WTC11 (cell line): ENCODE measurements at regions not wholly inside any gene's neighbourhood (a gene's known extent, or its start where the extent isn't known, plus 50 kb on each side); places are given as distances from the start of the nearest gene placed in this dataset.

Experiments used
- ATAC-seq: fragments of 200-7000 bp; cut with Tn5 transposase; 2 replicates; pipeline ENCODE4 v1.10.0; 2021; ENCODE audit warnings: mild to moderate bottlenecking, moderate library complexity
- CTCF ChIA-PET: fragments of 300-600 bp; sonication (Branson Sonifier 250); formaldehyde crosslinking; loops from one replicate; lab custom pipeline; 2021; ENCODE audit warnings: antibody characterized with exemption; lab: Charles Lee
- POLR2A ChIA-PET: fragments of 350-600 bp; sonication (Branson Sonifier 250); formaldehyde crosslinking; loops from one replicate; lab custom pipeline; 2021; ENCODE audit warnings: antibody characterized with exemption; lab: Charles Lee
- DNase-seq: peaks from one replicate; pipeline ENCODE4 v3.0.0; 2021; ENCODE audit warnings: low spot score
- H3K27ac Mint-ChIP-seq: 2 replicates; pipeline ENCODE4 v1.8.0; 2021; ENCODE audit warnings: mixed read lengths
- H3K27me3 Mint-ChIP-seq: 2 replicates; pipeline ENCODE4 v1.8.0; 2021; ENCODE audit warnings: low read depth, mild to moderate bottlenecking, moderate library complexity, mixed read lengths
- H3K36me3 Mint-ChIP-seq: 2 replicates; pipeline ENCODE4 v1.8.0; 2021; ENCODE audit warnings: mixed read lengths
- H3K4me1 Mint-ChIP-seq: 2 replicates; pipeline ENCODE4 v1.8.0; 2022; ENCODE audit warnings: mixed read lengths
- H3K4me3 Mint-ChIP-seq: 2 replicates; pipeline ENCODE4 v1.8.0; 2021; ENCODE audit warnings: mild to moderate bottlenecking, moderate library complexity, mixed read lengths
- H3K9me3 Mint-ChIP-seq: 2 replicates; pipeline ENCODE4 v1.8.0; 2021; ENCODE audit warnings: mixed read lengths
- CREB1 ChIP-seq: sonication (generic); formaldehyde crosslinking; IDR thresholded peaks from 2 replicates; pipeline ENCODE4 v1.8.0; 2023; ENCODE audit warnings: mild to moderate bottlenecking, missing genetic modification reagents
- ESRRA ChIP-seq: sonication (generic); formaldehyde crosslinking; IDR thresholded peaks from 2 replicates; pipeline ENCODE4 v1.8.1; 2022; ENCODE audit warnings: mild to moderate bottlenecking, missing genetic modification reagents, borderline replicate concordance
- NR1H2 ChIP-seq: sonication (generic); formaldehyde crosslinking; IDR thresholded peaks from 2 replicates; pipeline ENCODE4 v1.9.0; 2021; ENCODE audit warnings: mild to moderate bottlenecking, moderate library complexity, missing genetic modification reagents
- SMAD3 ChIP-seq: sonication (generic); formaldehyde crosslinking; IDR thresholded peaks from 2 replicates; pipeline ENCODE4 v1.8.0; 2022; ENCODE audit warnings: missing genetic modification reagents, mild to moderate bottlenecking, borderline replicate concordance
- SMAD4 ChIP-seq: sonication (generic); formaldehyde crosslinking; IDR thresholded peaks from 2 replicates; pipeline ENCODE4 v1.8.0; 2022; ENCODE audit warnings: mild to moderate bottlenecking, missing genetic modification reagents
- ZNF263 ChIP-seq: sonication (generic); formaldehyde crosslinking; IDR thresholded peaks from 2 replicates; pipeline ENCODE4 v1.8.1; 2022; ENCODE audit warnings: low read depth, mild to moderate bottlenecking, moderate library complexity, missing genetic modification reagents
- ZNF423 ChIP-seq: fragments of 250-450 bp; sonication (Bioruptor Pico); IDR thresholded peaks from 2 replicates; pipeline ENCODE4 v2.1.2; 2022; ENCODE audit warnings: mild to moderate bottlenecking, moderate library complexity
- TF ChIP-seq, protein P1 (sequence below): fragments of 250-450 bp; sonication (Bioruptor Pico); IDR thresholded peaks from 2 replicates; pipeline ENCODE4 v1.9.0; 2021; ENCODE audit warnings: mild to moderate bottlenecking, borderline replicate concordance
- TF ChIP-seq, protein P2 (sequence below): sonication (generic); formaldehyde crosslinking; IDR thresholded peaks from 2 replicates; pipeline ENCODE4 v1.8.0; 2022; ENCODE audit warnings: mild to moderate bottlenecking, missing genetic modification reagents
- TF ChIP-seq, protein P3 (sequence below): fragments of 250-450 bp; sonication (Bioruptor Pico); IDR thresholded peaks from 2 replicates; pipeline ENCODE4 v1.8.0; 2021; ENCODE audit warnings: mild to moderate bottlenecking
- TF ChIP-seq, protein P4 (sequence below): sonication (generic); formaldehyde crosslinking; IDR thresholded peaks from 2 replicates; pipeline ENCODE4 v1.8.1; 2022; ENCODE audit warnings: low read depth, mild to moderate bottlenecking, moderate library complexity, missing genetic modification reagents, borderline replicate concordance
- TF ChIP-seq, protein P5 (sequence below): sonication (generic); formaldehyde crosslinking; IDR thresholded peaks from 2 replicates; pipeline ENCODE4 v1.8.1; 2023; ENCODE audit warnings: mild to moderate bottlenecking, moderate library complexity, missing genetic modification reagents
- TF ChIP-seq, protein P6 (sequence below): sonication (generic); formaldehyde crosslinking; IDR thresholded peaks from 2 replicates; pipeline ENCODE4 v1.8.0; 2022; ENCODE audit warnings: missing genetic modification reagents

DNA sequence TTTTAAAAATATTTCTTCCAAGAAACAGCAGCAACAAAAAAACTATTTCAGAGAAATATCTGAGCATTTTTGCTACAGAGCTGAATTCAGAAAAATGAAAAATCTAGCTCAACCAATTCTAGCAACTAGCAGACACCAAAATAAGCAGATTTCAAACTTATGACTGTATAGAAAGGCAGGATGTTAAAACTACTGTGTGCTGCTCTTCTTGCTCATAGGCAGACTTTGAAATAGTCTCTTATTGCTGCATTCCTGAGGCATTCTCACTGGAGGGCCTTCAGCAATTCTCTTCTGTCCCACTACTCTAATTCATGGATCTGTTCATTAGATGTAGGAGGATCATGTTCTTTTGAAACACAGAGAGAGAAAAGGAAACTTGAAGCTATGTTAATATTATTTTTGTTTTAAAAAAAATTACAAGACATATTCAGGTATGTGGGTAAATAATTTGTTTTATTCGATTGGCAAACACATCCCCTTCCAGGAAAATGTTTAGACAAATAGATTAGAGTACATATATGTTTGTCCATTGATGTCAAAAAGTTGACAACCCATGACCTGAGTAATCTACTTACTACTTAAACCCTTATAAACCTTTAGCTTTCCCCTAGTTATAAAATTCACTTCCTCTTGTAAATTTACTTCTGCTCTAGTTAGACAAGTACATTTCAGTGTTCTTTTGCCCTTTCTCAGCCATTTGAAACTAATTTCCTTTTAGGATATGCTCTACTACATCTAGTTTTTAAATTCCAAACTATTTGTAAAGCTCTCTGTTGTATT lies 428.2 kb upstream of the POT1 start:
- TF ChIP-seq SMAD4 (CRISPR knock-in tag) = no peak
- TF ChIP-seq SMAD3 (CRISPR knock-in tag) = no peak
- TF ChIP-seq, protein P1, sequence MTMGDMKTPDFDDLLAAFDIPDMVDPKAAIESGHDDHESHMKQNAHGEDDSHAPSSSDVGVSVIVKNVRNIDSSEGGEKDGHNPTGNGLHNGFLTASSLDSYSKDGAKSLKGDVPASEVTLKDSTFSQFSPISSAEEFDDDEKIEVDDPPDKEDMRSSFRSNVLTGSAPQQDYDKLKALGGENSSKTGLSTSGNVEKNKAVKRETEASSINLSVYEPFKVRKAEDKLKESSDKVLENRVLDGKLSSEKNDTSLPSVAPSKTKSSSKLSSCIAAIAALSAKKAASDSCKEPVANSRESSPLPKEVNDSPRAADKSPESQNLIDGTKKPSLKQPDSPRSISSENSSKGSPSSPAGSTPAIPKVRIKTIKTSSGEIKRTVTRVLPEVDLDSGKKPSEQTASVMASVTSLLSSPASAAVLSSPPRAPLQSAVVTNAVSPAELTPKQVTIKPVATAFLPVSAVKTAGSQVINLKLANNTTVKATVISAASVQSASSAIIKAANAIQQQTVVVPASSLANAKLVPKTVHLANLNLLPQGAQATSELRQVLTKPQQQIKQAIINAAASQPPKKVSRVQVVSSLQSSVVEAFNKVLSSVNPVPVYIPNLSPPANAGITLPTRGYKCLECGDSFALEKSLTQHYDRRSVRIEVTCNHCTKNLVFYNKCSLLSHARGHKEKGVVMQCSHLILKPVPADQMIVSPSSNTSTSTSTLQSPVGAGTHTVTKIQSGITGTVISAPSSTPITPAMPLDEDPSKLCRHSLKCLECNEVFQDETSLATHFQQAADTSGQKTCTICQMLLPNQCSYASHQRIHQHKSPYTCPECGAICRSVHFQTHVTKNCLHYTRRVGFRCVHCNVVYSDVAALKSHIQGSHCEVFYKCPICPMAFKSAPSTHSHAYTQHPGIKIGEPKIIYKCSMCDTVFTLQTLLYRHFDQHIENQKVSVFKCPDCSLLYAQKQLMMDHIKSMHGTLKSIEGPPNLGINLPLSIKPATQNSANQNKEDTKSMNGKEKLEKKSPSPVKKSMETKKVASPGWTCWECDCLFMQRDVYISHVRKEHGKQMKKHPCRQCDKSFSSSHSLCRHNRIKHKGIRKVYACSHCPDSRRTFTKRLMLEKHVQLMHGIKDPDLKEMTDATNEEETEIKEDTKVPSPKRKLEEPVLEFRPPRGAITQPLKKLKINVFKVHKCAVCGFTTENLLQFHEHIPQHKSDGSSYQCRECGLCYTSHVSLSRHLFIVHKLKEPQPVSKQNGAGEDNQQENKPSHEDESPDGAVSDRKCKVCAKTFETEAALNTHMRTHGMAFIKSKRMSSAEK (CRISPR knock-in tag) = no peak
- TF ChIP-seq, protein P2, sequence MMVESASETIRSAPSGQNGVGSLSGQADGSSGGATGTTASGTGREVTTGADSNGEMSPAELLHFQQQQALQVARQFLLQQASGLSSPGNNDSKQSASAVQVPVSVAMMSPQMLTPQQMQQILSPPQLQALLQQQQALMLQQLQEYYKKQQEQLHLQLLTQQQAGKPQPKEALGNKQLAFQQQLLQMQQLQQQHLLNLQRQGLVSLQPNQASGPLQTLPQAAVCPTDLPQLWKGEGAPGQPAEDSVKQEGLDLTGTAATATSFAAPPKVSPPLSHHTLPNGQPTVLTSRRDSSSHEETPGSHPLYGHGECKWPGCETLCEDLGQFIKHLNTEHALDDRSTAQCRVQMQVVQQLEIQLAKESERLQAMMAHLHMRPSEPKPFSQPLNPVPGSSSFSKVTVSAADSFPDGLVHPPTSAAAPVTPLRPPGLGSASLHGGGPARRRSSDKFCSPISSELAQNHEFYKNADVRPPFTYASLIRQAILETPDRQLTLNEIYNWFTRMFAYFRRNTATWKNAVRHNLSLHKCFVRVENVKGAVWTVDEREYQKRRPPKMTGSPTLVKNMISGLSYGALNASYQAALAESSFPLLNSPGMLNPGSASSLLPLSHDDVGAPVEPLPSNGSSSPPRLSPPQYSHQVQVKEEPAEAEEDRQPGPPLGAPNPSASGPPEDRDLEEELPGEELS (CRISPR knock-in tag) = no peak
- TF ChIP-seq, protein P3, sequence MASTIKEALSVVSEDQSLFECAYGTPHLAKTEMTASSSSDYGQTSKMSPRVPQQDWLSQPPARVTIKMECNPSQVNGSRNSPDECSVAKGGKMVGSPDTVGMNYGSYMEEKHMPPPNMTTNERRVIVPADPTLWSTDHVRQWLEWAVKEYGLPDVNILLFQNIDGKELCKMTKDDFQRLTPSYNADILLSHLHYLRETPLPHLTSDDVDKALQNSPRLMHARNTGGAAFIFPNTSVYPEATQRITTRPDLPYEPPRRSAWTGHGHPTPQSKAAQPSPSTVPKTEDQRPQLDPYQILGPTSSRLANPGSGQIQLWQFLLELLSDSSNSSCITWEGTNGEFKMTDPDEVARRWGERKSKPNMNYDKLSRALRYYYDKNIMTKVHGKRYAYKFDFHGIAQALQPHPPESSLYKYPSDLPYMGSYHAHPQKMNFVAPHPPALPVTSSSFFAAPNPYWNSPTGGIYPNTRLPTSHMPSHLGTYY = no peak
- TF ChIP-seq CREB1 (CRISPR knock-in tag) = no peak
- TF ChIP-seq, protein P4, sequence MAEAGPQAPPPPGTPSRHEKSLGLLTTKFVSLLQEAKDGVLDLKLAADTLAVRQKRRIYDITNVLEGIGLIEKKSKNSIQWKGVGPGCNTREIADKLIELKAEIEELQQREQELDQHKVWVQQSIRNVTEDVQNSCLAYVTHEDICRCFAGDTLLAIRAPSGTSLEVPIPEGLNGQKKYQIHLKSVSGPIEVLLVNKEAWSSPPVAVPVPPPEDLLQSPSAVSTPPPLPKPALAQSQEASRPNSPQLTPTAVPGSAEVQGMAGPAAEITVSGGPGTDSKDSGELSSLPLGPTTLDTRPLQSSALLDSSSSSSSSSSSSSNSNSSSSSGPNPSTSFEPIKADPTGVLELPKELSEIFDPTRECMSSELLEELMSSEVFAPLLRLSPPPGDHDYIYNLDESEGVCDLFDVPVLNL (CRISPR knock-in tag) = no peak
- TF ChIP-seq, protein P5, sequence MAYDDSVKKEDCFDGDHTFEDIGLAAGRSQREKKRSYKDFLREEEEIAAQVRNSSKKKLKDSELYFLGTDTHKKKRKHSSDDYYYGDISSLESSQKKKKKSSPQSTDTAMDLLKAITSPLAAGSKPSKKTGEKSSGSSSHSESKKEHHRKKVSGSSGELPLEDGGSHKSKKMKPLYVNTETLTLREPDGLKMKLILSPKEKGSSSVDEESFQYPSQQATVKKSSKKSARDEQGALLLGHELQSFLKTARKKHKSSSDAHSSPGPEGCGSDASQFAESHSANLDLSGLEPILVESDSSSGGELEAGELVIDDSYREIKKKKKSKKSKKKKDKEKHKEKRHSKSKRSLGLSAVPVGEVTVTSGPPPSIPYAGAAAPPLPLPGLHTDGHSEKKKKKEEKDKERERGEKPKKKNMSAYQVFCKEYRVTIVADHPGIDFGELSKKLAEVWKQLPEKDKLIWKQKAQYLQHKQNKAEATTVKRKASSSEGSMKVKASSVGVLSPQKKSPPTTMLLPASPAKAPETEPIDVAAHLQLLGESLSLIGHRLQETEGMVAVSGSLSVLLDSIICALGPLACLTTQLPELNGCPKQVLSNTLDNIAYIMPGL (CRISPR knock-in tag) = no peak
- TF ChIP-seq, protein P6, sequence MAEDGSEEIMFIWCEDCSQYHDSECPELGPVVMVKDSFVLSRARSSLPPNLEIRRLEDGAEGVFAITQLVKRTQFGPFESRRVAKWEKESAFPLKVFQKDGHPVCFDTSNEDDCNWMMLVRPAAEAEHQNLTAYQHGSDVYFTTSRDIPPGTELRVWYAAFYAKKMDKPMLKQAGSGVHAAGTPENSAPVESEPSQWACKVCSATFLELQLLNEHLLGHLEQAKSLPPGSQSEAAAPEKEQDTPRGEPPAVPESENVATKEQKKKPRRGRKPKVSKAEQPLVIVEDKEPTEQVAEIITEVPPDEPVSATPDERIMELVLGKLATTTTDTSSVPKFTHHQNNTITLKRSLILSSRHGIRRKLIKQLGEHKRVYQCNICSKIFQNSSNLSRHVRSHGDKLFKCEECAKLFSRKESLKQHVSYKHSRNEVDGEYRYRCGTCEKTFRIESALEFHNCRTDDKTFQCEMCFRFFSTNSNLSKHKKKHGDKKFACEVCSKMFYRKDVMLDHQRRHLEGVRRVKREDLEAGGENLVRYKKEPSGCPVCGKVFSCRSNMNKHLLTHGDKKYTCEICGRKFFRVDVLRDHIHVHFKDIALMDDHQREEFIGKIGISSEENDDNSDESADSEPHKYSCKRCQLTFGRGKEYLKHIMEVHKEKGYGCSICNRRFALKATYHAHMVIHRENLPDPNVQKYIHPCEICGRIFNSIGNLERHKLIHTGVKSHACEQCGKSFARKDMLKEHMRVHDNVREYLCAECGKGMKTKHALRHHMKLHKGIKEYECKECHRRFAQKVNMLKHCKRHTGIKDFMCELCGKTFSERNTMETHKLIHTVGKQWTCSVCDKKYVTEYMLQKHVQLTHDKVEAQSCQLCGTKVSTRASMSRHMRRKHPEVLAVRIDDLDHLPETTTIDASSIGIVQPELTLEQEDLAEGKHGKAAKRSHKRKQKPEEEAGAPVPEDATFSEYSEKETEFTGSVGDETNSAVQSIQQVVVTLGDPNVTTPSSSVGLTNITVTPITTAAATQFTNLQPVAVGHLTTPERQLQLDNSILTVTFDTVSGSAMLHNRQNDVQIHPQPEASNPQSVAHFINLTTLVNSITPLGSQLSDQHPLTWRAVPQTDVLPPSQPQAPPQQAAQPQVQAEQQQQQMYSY (CRISPR knock-in tag) = no peak
- no peak for TF ChIP-seq NR1H2 (CRISPR knock-in tag)
- no peak for TF ChIP-seq ZNF423
- TF ChIP-seq ZNF263 (CRISPR knock-in tag) = no peak
- TF ChIP-seq ESRRA (CRISPR knock-in tag) = no peak
- no peaks in the 10 kb centered on the region for H3K9me3 Mint-ChIP-seq
- ChIA-PET POLR2A (interaction anchor here (0.6 kb wide), 1 partner anchor 1033 kb away, joined by 4 read pairs; no protein-coding TSS in a partner anchor), CTCF (no interaction called here)
- DNase-seq = no peak
- H3K4me1 Mint-ChIP-seq = no peaks in the 10 kb centered on the region
- ATAC-seq = no peak
- H3K4me3 Mint-ChIP-seq = no peak overlapping the region
- H3K36me3 Mint-ChIP-seq = no peaks in the 10 kb centered on the region
- H3K27ac Mint-ChIP-seq = no peak overlapping the region
- no peaks in the 10 kb centered on the region; the same call in 1 of the 2 replicates for H3K27me3 Mint-ChIP-seq
